ENCODE measurements at regions not wholly inside any gene's neighbourhood (a gene's known extent, or its start where the extent isn't known, plus 50 kb on each side); places are given as distances from the start of the nearest gene placed in this dataset.

- DNase-seq (ENCODE audit: low spot score, unreplicated experiment): no peak
- Mint-ChIP-seq H3K27me3 (no peaks in the 10 kb centered on the region), H3K36me3 (ENCODE audit: insufficient read depth) (no peaks in the 10 kb centered on the region), H3K4me1 (ENCODE audit: low read depth) (peaks cover 35% of the 10 kb centered on the region), H3K27ac (no peak overlapping the region), H3K9me3 (ENCODE audit: low read depth) (no peaks in the 10 kb centered on the region), H3K4me3 (ENCODE audit: low read depth) (no peak overlapping the region)
- no peak for TF ChIP-seq CTCF (IDR thresholded peaks at IDR 0.05; ENCODE audit: unreplicated experiment)
Observed at GRCh38 chr2:66683064-66683463, 248.1 kb downstream of the MEIS1 start.

- H3K4me1 Mint-ChIP-seq (ENCODE audit: low read depth): peaks cover 32% of the 10 kb centered on the region
- TF ChIP-seq CTCF (IDR thresholded peaks at IDR 0.05; ENCODE audit: unreplicated experiment): no peak
Observed at GRCh38 chr2:66683599-66683998, 248.7 kb downstream of the MEIS1 start.

GRCh38 chr2:66684289-66684688 is 249.4 kb downstream of the MEIS1 start:
- no peak for TF ChIP-seq CTCF (IDR thresholded peaks at IDR 0.05; ENCODE audit: unreplicated experiment)
- DNase-seq (ENCODE audit: low spot score, unreplicated experiment): no peak
- no peaks in the 10 kb centered on the region for H3K27me3 Mint-ChIP-seq
- H3K27ac Mint-ChIP-seq: no peak overlapping the region
- no peaks in the 10 kb centered on the region for H3K36me3 Mint-ChIP-seq (ENCODE audit: insufficient read depth)
- peaks cover 29% of the 10 kb centered on the region for H3K4me1 Mint-ChIP-seq (ENCODE audit: low read depth)
- H3K9me3 Mint-ChIP-seq (ENCODE audit: low read depth): no peaks in the 10 kb centered on the region
- H3K4me3 Mint-ChIP-seq (ENCODE audit: low read depth): no peak overlapping the region

More at GRCh38 chr2:66683599-66683998, 248.7 kb downstream of the MEIS1 start:
- no peaks in the 10 kb centered on the region for H3K9me3 Mint-ChIP-seq (ENCODE audit: low read depth)
- H3K27me3 Mint-ChIP-seq: no peaks in the 10 kb centered on the region
- no peak for DNase-seq (ENCODE audit: low spot score, unreplicated experiment)
- no peak overlapping the region for H3K4me3 Mint-ChIP-seq (ENCODE audit: low read depth)
- no peaks in the 10 kb centered on the region for H3K36me3 Mint-ChIP-seq (ENCODE audit: insufficient read depth)
- H3K27ac Mint-ChIP-seq: no peak overlapping the region

- Mint-ChIP-seq H3K9me3 (ENCODE audit: low read depth) (no peaks in the 10 kb centered on the region), H3K27ac (no peak overlapping the region), H3K27me3 (no peaks in the 10 kb centered on the region), H3K4me1 (ENCODE audit: low read depth) (peaks cover 27% of the 10 kb centered on the region), H3K36me3 (ENCODE audit: insufficient read depth) (no peaks in the 10 kb centered on the region), H3K4me3 (ENCODE audit: low read depth) (no peak overlapping the region)
- DNase-seq (ENCODE audit: low spot score, unreplicated experiment): no peak
- no peak for TF ChIP-seq CTCF (IDR thresholded peaks at IDR 0.05; ENCODE audit: unreplicated experiment)
Observed at GRCh38 chr2:66686755-66687154, 251.8 kb downstream of the MEIS1 start.

GRCh38 chr2:66688951-66689350 is 254.0 kb downstream of the MEIS1 start:
- no peak for TF ChIP-seq CTCF (IDR thresholded peaks at IDR 0.05; ENCODE audit: unreplicated experiment)
- no peaks in the 10 kb centered on the region for H3K9me3 Mint-ChIP-seq (ENCODE audit: low read depth)
- DNase-seq (ENCODE audit: low spot score, unreplicated experiment): no peak
- H3K27me3 Mint-ChIP-seq: no peaks in the 10 kb centered on the region
- no peaks in the 10 kb centered on the region for H3K36me3 Mint-ChIP-seq (ENCODE audit: insufficient read depth)
- H3K27ac Mint-ChIP-seq: peak overlapping the region; percentile 67
- H3K4me3 Mint-ChIP-seq (ENCODE audit: low read depth): no peak overlapping the region
- H3K4me1 Mint-ChIP-seq (ENCODE audit: low read depth): peaks cover 21% of the 10 kb centered on the region
